HFFc6 (cell line): ENCODE measurements at regions not wholly inside any gene's neighbourhood (a gene's known extent, or its start where the extent isn't known, plus 50 kb on each side); places are given as distances from the start of the nearest gene placed in this dataset.

Experiments used
- DNase-seq: peaks from one replicate; pipeline ENCODE4 v3.0.0-alpha.2; 2018
- H3K27ac Mint-ChIP-seq: 2 replicates; pipeline ENCODE4 v1.8.0; 2020; ENCODE audit warnings: mild to moderate bottlenecking, mixed read lengths
- H3K27me3 Mint-ChIP-seq: 2 replicates; pipeline ENCODE4 v1.8.0; 2021; ENCODE audit warnings: mild to moderate bottlenecking, moderate library complexity, mixed read lengths; ENCODE audit not compliant: insufficient read depth
- H3K36me3 Mint-ChIP-seq: 2 replicates; pipeline ENCODE4 v1.8.0; 2021; ENCODE audit warnings: low read depth, mixed read lengths
- H3K4me1 Mint-ChIP-seq: 2 replicates; pipeline ENCODE4 v1.8.0; 2020; ENCODE audit warnings: low read depth, mixed read lengths
- H3K4me3 Mint-ChIP-seq: 2 replicates; pipeline ENCODE4 v1.8.0; 2020; ENCODE audit warnings: mild to moderate bottlenecking, moderate library complexity, mixed read lengths
- H3K9me3 Mint-ChIP-seq: 2 replicates; pipeline ENCODE4 v1.8.0; 2020; ENCODE audit warnings: mild to moderate bottlenecking, mixed read lengths
- CTCF ChIP-seq: fragments of 200-600 bp; sonication (generic); IDR thresholded peaks from 2 replicates; pipeline ENCODE4 v1.5.0; 2021; ENCODE audit warnings: antibody characterized with exemption, mild to moderate bottlenecking

- no peaks in the 10 kb centered on the region for H3K36me3 Mint-ChIP-seq
- no peak for TF ChIP-seq CTCF
- H3K9me3 Mint-ChIP-seq, result peaks cover 4% of the 10 kb centered on the region; the same call in 1 of the 2 replicates
- DNase-seq, result no peak
- H3K4me3 Mint-ChIP-seq, result no peak overlapping the region
- H3K27ac Mint-ChIP-seq, result no peak overlapping the region
- H3K27me3 Mint-ChIP-seq, result peaks cover 2% of the 10 kb centered on the region; the same call in 1 of the 2 replicates
- H3K4me1 Mint-ChIP-seq, result no peaks in the 10 kb centered on the region; the same call in 1 of the 2 replicates
Observed at GRCh38 chr2:166677996-166678395, 183.9 kb upstream of the SCN7A start.

GRCh38 chr2:166676716-166677115 is 182.7 kb upstream of the SCN7A start:
- Mint-ChIP-seq H3K9me3 (peaks cover 4% of the 10 kb centered on the region; the same call in 1 of the 2 replicates), H3K27ac (no peak overlapping the region), H3K36me3 (no peaks in the 10 kb centered on the region), H3K4me1 (no peaks in the 10 kb centered on the region; the same call in 1 of the 2 replicates), H3K27me3 (peaks cover 2% of the 10 kb centered on the region; the same call in 1 of the 2 replicates), H3K4me3 (no peak overlapping the region)
- no peak for TF ChIP-seq CTCF
- no peak for DNase-seq

GRCh38 chr2:166675553-166675952 is 181.5 kb upstream of the SCN7A start:
- Mint-ChIP-seq H3K36me3 (no peaks in the 10 kb centered on the region), H3K4me3 (no peak overlapping the region), H3K27ac (no peak overlapping the region), H3K9me3 (peaks cover 4% of the 10 kb centered on the region; the same call in 1 of the 2 replicates), H3K4me1 (no peaks in the 10 kb centered on the region; the same call in 1 of the 2 replicates), H3K27me3 (peaks cover 2% of the 10 kb centered on the region; the same call in 1 of the 2 replicates)
- no peak for DNase-seq
- no peak for TF ChIP-seq CTCF

GRCh38 chr2:166673986-166674385 is 179.9 kb upstream of the SCN7A start:
- Mint-ChIP-seq H3K27ac (no peak overlapping the region), H3K36me3 (no peaks in the 10 kb centered on the region), H3K4me1 (no peaks in the 10 kb centered on the region; the same call in 1 of the 2 replicates), H3K27me3 (peaks cover 2% of the 10 kb centered on the region; the same call in 1 of the 2 replicates), H3K4me3 (no peak overlapping the region), H3K9me3 (no peaks in the 10 kb centered on the region)
- TF ChIP-seq CTCF, result no peak
- no peak for DNase-seq

- H3K27ac Mint-ChIP-seq, result no peak overlapping the region
- peaks cover 2% of the 10 kb centered on the region for H3K4me1 Mint-ChIP-seq
- no peaks in the 10 kb centered on the region for H3K9me3 Mint-ChIP-seq
- DNase-seq, result no peak
- H3K36me3 Mint-ChIP-seq, result no peaks in the 10 kb centered on the region
- TF ChIP-seq CTCF, result no peak
- H3K4me3 Mint-ChIP-seq, result no peak overlapping the region
- H3K27me3 Mint-ChIP-seq, result no peaks in the 10 kb centered on the region
Observed at GRCh38 chr2:166671801-166672200, 177.8 kb upstream of the SCN7A start.

- Mint-ChIP-seq H3K27ac (no peak overlapping the region), H3K4me3 (no peak overlapping the region), H3K4me1 (peaks cover 7% of the 10 kb centered on the region), H3K36me3 (no peaks in the 10 kb centered on the region), H3K27me3 (no peaks in the 10 kb centered on the region), H3K9me3 (no peaks in the 10 kb centered on the region)
- no peak for TF ChIP-seq CTCF
- no peak for DNase-seq
Observed at GRCh38 chr2:166671235-166671634, 177.2 kb upstream of the SCN7A start.
